Right cardiac atrium (tissue), 5 donors: ENCODE measurements at regions not wholly inside any gene's neighbourhood (a gene's known extent, or its start where the extent isn't known, plus 50 kb on each side); places are given as distances from the start of the nearest gene placed in this dataset.
A peak's percentile ranks its signal among the peaks of the same experiment; 100 is the strongest.

Experiments used
- ATAC-seq, 2 donors: fragments of 200-7000 bp; cut with Tn5 transposase; one replicate each; pipeline versions ENCODE4 v1.8.0 to v1.9.1; 2020; ENCODE audit warnings: moderate library complexity in 2 of 2, mild to moderate bottlenecking in 1 of 2
- DNase-seq, 3 donors: peaks; one replicate each; pipeline ENCODE4 v3.0.0-alpha.2; 2020
- H3K27ac ChIP-seq: one replicate; pipeline ENCODE4 v1.5.1; 2013; ENCODE audit warnings: mild to moderate bottlenecking, low read length, control low read depth, moderate library complexity
- H3K27me3 ChIP-seq: one replicate; pipeline ENCODE4 v1.6.1; 2013; ENCODE audit not compliant: control insufficient read depth, insufficient read depth
- H3K4me1 ChIP-seq: one replicate; pipeline ENCODE4 v1.6.1; 2013; ENCODE audit warnings: low read length; ENCODE audit not compliant: control insufficient read depth, insufficient read depth
- H3K4me3 ChIP-seq: one replicate; pipeline ENCODE4 v1.5.1; 2013; ENCODE audit warnings: low read length, control low read depth
- H3K9me3 ChIP-seq: one replicate; pipeline ENCODE4 v1.6.1; 2013; ENCODE audit warnings: low read length; ENCODE audit not compliant: control insufficient read depth
- WGBS: extraction: QIAGEN DNeasy Blood & Tissue Kit; methylation state at CpG from one replicate; pipeline ENCODE4 v1.1.7; 2013; 5-methylcytosine and 5-hydroxymethylcytosine counted together
- intact Hi-C, 4 donors: fragments of 100-400 bp; cut with DNase I; formaldehyde crosslinking; loops; one replicate each; pipeline versions ENCODE4 v1.11.0 to v1.14.0; 2022 to 2023
- donor health status: healthy with polysubstance abuse.
- donor health status: DM: no; HTN: yes; CAD: no.
- donor health status: DM: no; HTN: no; CAD: no.
- donor health status: DM: no; HTN: yes; CAD: no; lungs with severe emphysema.
- donor health status: DM: yes; HTN: yes; CAD: no.

DNA sequence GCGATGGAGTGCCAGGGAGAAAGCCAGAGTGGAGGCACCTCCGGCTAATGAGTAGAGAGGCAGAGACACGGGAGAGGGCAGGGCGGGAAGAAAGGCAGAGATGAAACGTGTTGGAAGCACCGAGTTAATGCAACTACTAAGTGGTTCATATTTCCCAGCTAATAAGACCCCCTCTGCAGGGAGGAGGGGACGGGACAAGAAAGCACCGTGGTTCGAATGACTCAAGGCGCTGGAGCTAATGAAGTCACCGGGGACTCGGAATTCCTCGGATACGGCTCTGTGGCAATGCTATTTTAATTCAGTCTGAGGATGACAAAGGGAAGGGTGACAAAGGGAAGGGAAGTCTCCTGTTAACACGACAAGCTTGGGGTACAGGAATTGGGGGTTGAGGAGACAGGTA lies 54.5 kb upstream of the RAPGEF1 start:
- ATAC-seq = no peak

DNA sequence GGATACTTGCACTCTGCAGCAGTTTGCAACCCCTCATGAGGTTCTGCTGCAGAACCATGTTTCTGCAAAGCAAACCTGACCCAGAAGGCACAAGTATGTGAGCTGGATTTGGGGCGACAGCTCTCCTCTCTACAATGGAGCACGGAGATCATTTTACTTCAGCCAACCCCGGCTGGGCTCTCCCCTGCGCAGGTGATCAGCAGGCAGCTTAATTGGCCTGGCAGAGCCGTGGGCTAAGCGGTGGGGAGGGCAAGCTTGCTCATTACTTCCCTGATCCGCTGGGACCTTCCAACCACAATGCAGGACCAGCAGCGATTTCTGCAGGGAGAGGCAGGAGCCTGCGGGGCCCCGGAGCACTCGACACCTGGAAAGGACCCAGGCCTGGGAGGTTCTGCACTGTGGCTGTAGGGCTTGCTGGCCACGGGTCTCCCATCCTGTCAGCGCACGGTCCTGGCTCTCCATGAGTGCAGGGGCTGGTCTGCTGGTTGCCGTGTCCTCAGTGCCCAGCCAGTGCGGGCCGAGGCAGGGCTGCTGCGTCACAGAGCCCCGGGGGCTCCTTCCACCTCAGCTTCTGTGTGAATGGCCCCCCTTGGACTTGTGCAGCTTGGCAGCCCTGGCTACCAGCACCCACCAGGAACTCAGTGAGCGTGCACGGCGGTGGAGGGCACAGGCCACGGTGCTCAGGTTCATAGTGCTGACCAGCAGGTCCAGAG lies 51.8 kb upstream of the RAPGEF1 start:
- Histone ChIP-seq H3K4me3 (no peak overlapping the region), H3K27me3 (no peaks in the 10 kb centered on the region), H3K27ac (no peak overlapping the region), H3K4me1 (no peaks in the 10 kb centered on the region), H3K9me3 (no peaks in the 10 kb centered on the region)
- peak in 1 of 2 donors; percentile 13 for ATAC-seq
- DNase-seq = no peak
- WGBS = 76% methylated on average over 23 of the region's 23 CpGs
- intact Hi-C loops = no loop called here

More for the DNA sequence above, 54.5 kb upstream of the RAPGEF1 start:
- no peak overlapping the region for H3K27ac ChIP-seq
- H3K9me3 ChIP-seq = no peaks in the 10 kb centered on the region
- 68% methylated on average over 15 of the region's 15 CpGs for WGBS
- no peak overlapping the region for H3K4me3 ChIP-seq
- no peak for DNase-seq
- intact Hi-C loops = no loop called here
- H3K27me3 ChIP-seq = no peaks in the 10 kb centered on the region
- no peaks in the 10 kb centered on the region for H3K4me1 ChIP-seq
